PC-9 (cell line): ENCODE measurements at regions not wholly inside any gene's neighbourhood (a gene's known extent, or its start where the extent isn't known, plus 50 kb on each side); places are given as distances from the start of the nearest gene placed in this dataset.
"Not testable (repeated sequence)": the region's sequence is repeated elsewhere in the genome, so short reads cannot be mapped to it uniquely, and the experiment has no call there.

Source experiments
- BruUV-seq: library from RNA; stranded (reverse); fragments of 400-500 nt; replicated peaks from 2 replicates; lab custom pipeline; 2021; lab: Mats Ljungman, UMichigan
- CTCF ChIA-PET: fragments of 300-600 bp; sonication (Branson Sonifier 250); formaldehyde crosslinking; loops from one replicate; lab custom pipeline; 2022; ENCODE audit warnings: antibody characterized with exemption; lab: Charles Lee
- POLR2A ChIA-PET: fragments of 300-600 bp; sonication (Branson Sonifier 250); formaldehyde crosslinking; loops from one replicate; lab custom pipeline; 2022; ENCODE audit warnings: antibody characterized with exemption; ENCODE audit not compliant: unreplicated experiment; lab: Charles Lee
- DNase-seq, 2 experiments: peaks; one replicate each; pipeline versions ENCODE4 v3.0.0 to v3.0.0-alpha.2; 2015 to 2022; ENCODE audit warnings: mixed read lengths in 1 of 2
- H2AFZ ChIP-seq: fragments of 200-600 bp; sonication (generic); 2 replicates; pipeline ENCODE4 v1.8.1; 2017; ENCODE audit warnings: antibody characterized with exemption
- H3F3A ChIP-seq: fragments of 200-600 bp; sonication (generic); 2 replicates; pipeline ENCODE4 v1.8.1; 2017; ENCODE audit warnings: antibody characterized with exemption, mild to moderate bottlenecking, low read depth; ENCODE audit not compliant: insufficient read depth
- H3K27ac ChIP-seq: fragments of 200-600 bp; sonication (generic); 2 replicates; pipeline ENCODE4 v1.6.1; 2016; ENCODE audit warnings: mixed run types
- H3K27me3 ChIP-seq: fragments of 200-600 bp; sonication (generic); 2 replicates; pipeline ENCODE4 v1.6.1; 2016; ENCODE audit warnings: low read depth, mixed run types; ENCODE audit not compliant: insufficient read depth
- H3K36me3 ChIP-seq: fragments of 200-600 bp; sonication (generic); 2 replicates; pipeline ENCODE4 v1.6.1; 2016; ENCODE audit warnings: low read depth, mixed run types
- H3K4me1 ChIP-seq: fragments of 200-600 bp; sonication (generic); replicated peaks from 2 replicates; pipeline ENCODE4 v1.6.1; 2016; ENCODE audit warnings: mixed run types; ENCODE audit not compliant: insufficient read depth
- H3K4me2 ChIP-seq: fragments of 200-600 bp; sonication (generic); 2 replicates; pipeline ENCODE4 v1.6.1; 2017; ENCODE audit warnings: mixed run types
- H3K4me3 ChIP-seq: fragments of 200-600 bp; sonication (generic); 2 replicates; pipeline ENCODE4 v1.6.1; 2016; ENCODE audit warnings: mixed run types
- H3K79me2 ChIP-seq: fragments of 200-600 bp; sonication (generic); 2 replicates; pipeline ENCODE4 v1.6.1; 2017; ENCODE audit warnings: low read depth, mixed run types
- H3K9me2 ChIP-seq: fragments of 200-600 bp; sonication (generic); 2 replicates; pipeline ENCODE4 v1.8.1; 2017; ENCODE audit warnings: mild to moderate bottlenecking; ENCODE audit not compliant: insufficient read depth
- H3K9me3 ChIP-seq: fragments of 200-600 bp; sonication (generic); 2 replicates; pipeline ENCODE4 v1.8.1; 2016; ENCODE audit warnings: low read depth; ENCODE audit not compliant: insufficient read depth
- H4K20me1 ChIP-seq: fragments of 200-600 bp; sonication (generic); 2 replicates; pipeline ENCODE4 v1.8.1; 2017; ENCODE audit not compliant: insufficient read depth
- EZH2 ChIP-seq: fragments of 200-600 bp; sonication (generic); IDR thresholded peaks from 2 replicates; pipeline ENCODE4 v1.8.0; 2017; ENCODE audit warnings: antibody characterized with exemption, low read depth
- intact Hi-C: fragments of 100-400 bp; cut with micrococcal nuclease; formaldehyde crosslinking; loops from one replicate; pipeline ENCODE4 v1.10.0; 2022; ENCODE audit not compliant: unreplicated experiment
- TF ChIP-seq, protein P1 (sequence below): fragments of 200-600 bp; sonication (generic); conservative IDR thresholded peaks from 2 replicates; pipeline ENCODE4 v1.6.1; 2017; ENCODE audit warnings: mixed run types, antibody characterized with exemption, mild to moderate bottlenecking, moderate library complexity

DNA sequence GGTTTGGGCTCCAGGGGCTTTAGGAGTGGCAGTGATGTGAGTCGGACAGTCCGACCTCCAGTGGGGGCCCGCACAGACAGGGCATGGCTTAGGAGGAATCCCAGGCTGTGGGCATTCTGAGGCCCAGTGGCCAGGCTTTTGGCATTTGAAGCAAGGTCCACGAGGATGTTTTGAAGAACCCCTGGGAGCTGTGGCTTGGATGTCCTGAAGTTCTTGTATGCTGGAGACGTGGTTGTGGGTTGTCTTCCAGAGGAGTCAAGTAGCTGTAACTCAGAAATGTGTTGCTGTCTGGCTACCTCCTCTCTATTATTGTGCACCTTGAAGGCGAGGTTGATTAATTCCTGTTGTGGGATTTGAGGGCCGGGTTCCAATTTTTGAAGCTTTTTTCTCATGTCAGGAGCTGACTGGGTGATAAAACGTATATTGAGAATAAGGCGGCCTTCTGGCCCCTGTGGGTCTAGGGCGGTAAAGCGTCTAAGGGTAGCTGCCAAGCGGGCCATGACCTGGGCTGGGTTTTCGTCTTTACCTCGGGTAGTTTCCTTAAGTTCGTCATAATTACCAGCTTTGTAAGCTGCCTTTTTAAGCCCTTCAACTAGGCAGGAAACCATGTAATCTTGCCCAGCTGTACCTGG, 67.3 kb upstream of the EZR start:
- H3F3A ChIP-seq, H3K4me3 ChIP-seq, DNase-seq, H3K79me2 ChIP-seq, H3K9me3 ChIP-seq, intact Hi-C loops, H3K4me2 ChIP-seq, BruUV-seq, H3K9me2 ChIP-seq, H4K20me1 ChIP-seq, H3K36me3 ChIP-seq, H2AFZ ChIP-seq, H3K27me3 ChIP-seq, CTCF ChIA-PET, H3K27ac ChIP-seq: not testable (repeated sequence)
- POLR2A ChIA-PET, result interaction anchor here (0.6 to 0.7 kb wide), 2 partner anchors 42 to 179 kb away, joined by 4 to 5 read pairs; no protein-coding TSS in a partner anchor
- H3K4me1 ChIP-seq, result peaks cover 24% of the 10 kb centered on the region

DNA sequence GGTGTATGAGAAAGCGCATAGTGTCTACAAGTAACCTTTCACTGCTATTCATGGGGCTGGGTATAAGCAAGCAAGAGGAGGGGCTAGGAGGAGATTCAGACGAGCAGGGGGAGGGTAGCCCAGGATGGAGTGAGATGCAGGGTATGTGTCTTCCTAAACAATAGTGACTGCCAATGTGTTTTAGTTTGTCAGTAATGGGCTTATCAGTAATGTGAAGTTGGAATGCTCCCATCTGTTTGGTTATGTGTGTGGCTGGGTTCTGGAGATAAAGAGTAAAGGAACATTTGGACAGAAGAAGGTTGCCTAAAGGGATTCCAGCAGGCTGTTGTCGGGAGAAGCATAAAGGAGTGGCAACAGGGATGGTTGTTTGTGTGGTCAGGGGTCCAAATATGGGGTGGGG, 62.7 kb upstream of the EZR start:
- H3K4me2 ChIP-seq, H2AFZ ChIP-seq, H3K27me3 ChIP-seq, CTCF ChIA-PET, H3K27ac ChIP-seq, H3K36me3 ChIP-seq, H3F3A ChIP-seq, BruUV-seq, DNase-seq, H3K4me1 ChIP-seq, H3K4me3 ChIP-seq, intact Hi-C loops, H3K9me2 ChIP-seq, POLR2A ChIA-PET, H3K79me2 ChIP-seq, H4K20me1 ChIP-seq: not testable (repeated sequence)
- H3K9me3 ChIP-seq, result peaks cover 18% of the 10 kb centered on the region

DNA sequence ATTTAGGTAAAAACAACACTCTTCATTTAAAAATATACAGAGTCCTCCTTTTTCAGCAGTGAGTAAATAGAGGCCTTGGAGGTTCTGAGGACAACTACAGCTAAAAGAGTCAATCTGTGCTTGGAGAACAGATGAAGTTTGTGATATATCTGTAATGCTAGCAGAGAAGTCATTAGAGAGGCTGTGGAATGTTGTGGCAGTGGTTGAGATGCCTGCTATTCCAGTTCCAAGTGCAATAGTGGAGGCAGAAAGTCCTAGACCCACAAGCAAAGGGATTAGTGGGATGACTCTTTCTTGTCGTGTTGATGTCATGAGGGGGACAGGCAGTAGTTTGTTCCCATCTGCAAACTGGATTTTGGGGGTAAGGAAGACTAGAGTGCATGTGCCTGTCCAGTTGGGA, 62.1 kb upstream of the EZR start:
- H3K27me3 ChIP-seq, H3K4me3 ChIP-seq, H3K9me2 ChIP-seq, BruUV-seq, H3K4me1 ChIP-seq, H3F3A ChIP-seq, H3K36me3 ChIP-seq, H3K79me2 ChIP-seq, H2AFZ ChIP-seq, intact Hi-C loops, DNase-seq, H4K20me1 ChIP-seq, H3K27ac ChIP-seq, H3K4me2 ChIP-seq, CTCF ChIA-PET: not testable (repeated sequence)
- peaks cover 21% of the 10 kb centered on the region for H3K9me3 ChIP-seq
- POLR2A ChIA-PET, result interaction anchor here (0.6 kb wide), 1 partner anchor 12 kb away, joined by 3 read pairs; no protein-coding TSS in a partner anchor

DNA sequence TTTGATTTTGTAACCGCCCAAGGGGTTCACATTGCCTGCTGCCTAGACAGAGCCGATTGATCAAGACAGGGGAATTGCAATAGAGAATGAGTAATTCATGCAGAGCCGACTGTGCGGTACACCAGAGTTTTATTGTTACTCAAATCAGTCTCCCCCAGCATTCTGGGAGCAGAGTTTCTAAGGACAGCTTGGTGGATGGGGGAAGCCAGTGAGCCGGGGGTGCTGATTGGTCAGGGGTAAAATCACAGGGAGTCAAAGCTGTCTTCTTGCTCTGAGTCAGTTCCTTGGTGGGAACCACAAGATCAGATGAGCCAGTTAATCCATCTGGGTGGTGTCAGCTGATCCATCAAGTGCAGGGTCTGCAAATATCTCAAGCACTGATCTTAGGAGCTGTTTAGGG, 60.0 kb upstream of the EZR start:
- H3K4me2 ChIP-seq, result no peak overlapping the region
- H3K27ac ChIP-seq, result no peak overlapping the region; the same call in 1 of the 2 replicates
- H3K27me3 ChIP-seq, result no peaks in the 10 kb centered on the region
- H4K20me1 ChIP-seq, result no peaks in the 10 kb centered on the region
- H2AFZ ChIP-seq, result no peak overlapping the region
- H3F3A ChIP-seq, result 0 out of 2 replicates have a peak, but pooled peaks cover 2% of the 10 kb centered on the region
- DNase-seq, result no peak
- ChIA-PET CTCF (no interaction called here), POLR2A (no interaction called here)
- H3K4me3 ChIP-seq, result no peak overlapping the region
- no peak for TF ChIP-seq EZH2
- TF ChIP-seq, protein P1, sequence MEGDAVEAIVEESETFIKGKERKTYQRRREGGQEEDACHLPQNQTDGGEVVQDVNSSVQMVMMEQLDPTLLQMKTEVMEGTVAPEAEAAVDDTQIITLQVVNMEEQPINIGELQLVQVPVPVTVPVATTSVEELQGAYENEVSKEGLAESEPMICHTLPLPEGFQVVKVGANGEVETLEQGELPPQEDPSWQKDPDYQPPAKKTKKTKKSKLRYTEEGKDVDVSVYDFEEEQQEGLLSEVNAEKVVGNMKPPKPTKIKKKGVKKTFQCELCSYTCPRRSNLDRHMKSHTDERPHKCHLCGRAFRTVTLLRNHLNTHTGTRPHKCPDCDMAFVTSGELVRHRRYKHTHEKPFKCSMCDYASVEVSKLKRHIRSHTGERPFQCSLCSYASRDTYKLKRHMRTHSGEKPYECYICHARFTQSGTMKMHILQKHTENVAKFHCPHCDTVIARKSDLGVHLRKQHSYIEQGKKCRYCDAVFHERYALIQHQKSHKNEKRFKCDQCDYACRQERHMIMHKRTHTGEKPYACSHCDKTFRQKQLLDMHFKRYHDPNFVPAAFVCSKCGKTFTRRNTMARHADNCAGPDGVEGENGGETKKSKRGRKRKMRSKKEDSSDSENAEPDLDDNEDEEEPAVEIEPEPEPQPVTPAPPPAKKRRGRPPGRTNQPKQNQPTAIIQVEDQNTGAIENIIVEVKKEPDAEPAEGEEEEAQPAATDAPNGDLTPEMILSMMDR, result no peak
- peaks cover 21% of the 10 kb centered on the region for H3K9me3 ChIP-seq
- no peaks in the 10 kb centered on the region; the same call in 1 of the 2 replicates for H3K79me2 ChIP-seq
- no peaks in the 10 kb centered on the region for H3K9me2 ChIP-seq
- intact Hi-C loops, result no loop called here
- 0 out of 2 replicates have a peak, but pooled peaks cover 5% of the 10 kb centered on the region for H3K4me1 ChIP-seq
- BruUV-seq, result no TSS peak
- 0 out of 2 replicates have a peak, but pooled peaks cover 4% of the 10 kb centered on the region for H3K36me3 ChIP-seq
